Fibroblast of lung (primary cell): ENCODE measurements at regions not wholly inside any gene's neighbourhood (a gene's known extent, or its start where the extent isn't known, plus 50 kb on each side); places are given as distances from the start of the nearest gene placed in this dataset.

ENCODE experiments used
- CTCF ChIP-seq, 2 donors: IDR thresholded peaks in 1 of 2; conservative IDR thresholded peaks in 1 of 2; 1 replicate in 1 of 2; 2 replicates in 1 of 2; pipeline ENCODE4 v1.5.1; 2011 to 2012; ENCODE audit warnings: low read length in 2 of 2, control low read depth in 1 of 2, inconsistent platforms in 1 of 2, low read depth in 1 of 2, mild to moderate bottlenecking in 1 of 2
- EZH2 ChIP-seq: IDR thresholded peaks from 2 replicates; pipeline ENCODE4 v1.5.1; 2012; ENCODE audit warnings: low read length, control low read depth, mild to moderate bottlenecking; ENCODE audit errors: missing control alignments

GRCh38 chr5:84546686-84547085, 162.0 kb upstream of the EDIL3 start:
- TF ChIP-seq EZH2: no peak
- TF ChIP-seq CTCF (conservative IDR thresholded peaks at IDR 0.05 in 1 of 2, IDR thresholded peaks at IDR 0.05 in 1 of 2; ENCODE audit: low read depth in 1 of 2, low read length in 2 of 2): no peak
